B cell (primary cell): ENCODE measurements at regions not wholly inside any gene's neighbourhood (a gene's known extent, or its start where the extent isn't known, plus 50 kb on each side); places are given as distances from the start of the nearest gene placed in this dataset.

Source experiments
- EZH2 ChIP-seq: IDR thresholded peaks from 2 replicates; pipeline ENCODE4 v1.6.1; 2012; ENCODE audit warnings: borderline replicate concordance, low read depth, mild to moderate bottlenecking, moderate library complexity, low read length; ENCODE audit not compliant: insufficient read depth, poor library complexity, severe bottlenecking
- TF ChIP-seq, protein P1 (sequence below): fragments of 200-600 bp; IDR thresholded peaks from one replicate; pipeline ENCODE4 v1.8.0; 2022; ENCODE audit warnings: antibody characterized with exemption, mild to moderate bottlenecking

DNA sequence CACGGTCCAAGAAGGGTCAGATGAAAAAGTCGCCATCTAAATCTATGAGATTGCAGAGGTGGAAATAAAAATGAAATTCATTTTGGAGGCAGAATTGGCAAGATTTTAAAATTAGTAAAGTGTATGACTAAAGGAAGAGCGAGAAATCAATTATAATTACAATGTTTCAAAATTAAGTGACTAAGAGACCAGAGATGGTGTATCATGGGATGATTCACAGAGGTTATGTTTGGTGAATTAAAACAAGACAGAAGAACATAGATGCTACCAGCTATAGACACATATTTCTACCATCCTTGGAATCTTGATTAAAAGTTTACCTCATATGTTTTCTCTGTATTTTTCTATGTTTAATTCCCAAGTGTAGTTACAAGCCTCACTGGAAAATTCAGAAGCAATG lies 308.9 kb upstream of the DNAJC19 start:
- TF ChIP-seq, protein P1, sequence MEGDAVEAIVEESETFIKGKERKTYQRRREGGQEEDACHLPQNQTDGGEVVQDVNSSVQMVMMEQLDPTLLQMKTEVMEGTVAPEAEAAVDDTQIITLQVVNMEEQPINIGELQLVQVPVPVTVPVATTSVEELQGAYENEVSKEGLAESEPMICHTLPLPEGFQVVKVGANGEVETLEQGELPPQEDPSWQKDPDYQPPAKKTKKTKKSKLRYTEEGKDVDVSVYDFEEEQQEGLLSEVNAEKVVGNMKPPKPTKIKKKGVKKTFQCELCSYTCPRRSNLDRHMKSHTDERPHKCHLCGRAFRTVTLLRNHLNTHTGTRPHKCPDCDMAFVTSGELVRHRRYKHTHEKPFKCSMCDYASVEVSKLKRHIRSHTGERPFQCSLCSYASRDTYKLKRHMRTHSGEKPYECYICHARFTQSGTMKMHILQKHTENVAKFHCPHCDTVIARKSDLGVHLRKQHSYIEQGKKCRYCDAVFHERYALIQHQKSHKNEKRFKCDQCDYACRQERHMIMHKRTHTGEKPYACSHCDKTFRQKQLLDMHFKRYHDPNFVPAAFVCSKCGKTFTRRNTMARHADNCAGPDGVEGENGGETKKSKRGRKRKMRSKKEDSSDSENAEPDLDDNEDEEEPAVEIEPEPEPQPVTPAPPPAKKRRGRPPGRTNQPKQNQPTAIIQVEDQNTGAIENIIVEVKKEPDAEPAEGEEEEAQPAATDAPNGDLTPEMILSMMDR, result no peak
- no peak for TF ChIP-seq EZH2
